ENCODE measurements at regions not wholly inside any gene's neighbourhood (a gene's known extent, or its start where the extent isn't known, plus 50 kb on each side); places are given as distances from the start of the nearest gene placed in this dataset.

DNA sequence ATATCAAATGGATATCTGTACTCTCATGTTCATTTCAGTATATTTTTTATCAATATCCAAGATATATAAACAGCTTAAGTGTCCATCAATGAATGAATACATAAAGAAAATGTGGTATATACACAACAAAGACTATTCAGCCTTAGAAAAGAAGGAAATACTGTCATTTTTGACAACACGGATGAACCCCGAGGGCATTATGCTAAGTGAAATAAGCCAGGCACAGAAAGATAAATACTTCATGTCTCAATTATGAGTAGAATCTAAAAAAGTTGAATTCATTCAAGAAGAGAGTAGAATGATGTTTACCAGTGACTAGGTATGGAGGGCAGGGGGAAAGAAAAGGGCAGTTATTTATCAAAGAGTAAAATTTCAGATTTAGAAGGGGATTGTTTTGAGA lies 949.8 kb upstream of the TYRP1 start:
- no peak for DNase-seq (ENCODE audit: low read depth)
- no peak overlapping the region for H3K4me3 ChIP-seq (ENCODE audit: low read length)
- TF ChIP-seq, protein P1, sequence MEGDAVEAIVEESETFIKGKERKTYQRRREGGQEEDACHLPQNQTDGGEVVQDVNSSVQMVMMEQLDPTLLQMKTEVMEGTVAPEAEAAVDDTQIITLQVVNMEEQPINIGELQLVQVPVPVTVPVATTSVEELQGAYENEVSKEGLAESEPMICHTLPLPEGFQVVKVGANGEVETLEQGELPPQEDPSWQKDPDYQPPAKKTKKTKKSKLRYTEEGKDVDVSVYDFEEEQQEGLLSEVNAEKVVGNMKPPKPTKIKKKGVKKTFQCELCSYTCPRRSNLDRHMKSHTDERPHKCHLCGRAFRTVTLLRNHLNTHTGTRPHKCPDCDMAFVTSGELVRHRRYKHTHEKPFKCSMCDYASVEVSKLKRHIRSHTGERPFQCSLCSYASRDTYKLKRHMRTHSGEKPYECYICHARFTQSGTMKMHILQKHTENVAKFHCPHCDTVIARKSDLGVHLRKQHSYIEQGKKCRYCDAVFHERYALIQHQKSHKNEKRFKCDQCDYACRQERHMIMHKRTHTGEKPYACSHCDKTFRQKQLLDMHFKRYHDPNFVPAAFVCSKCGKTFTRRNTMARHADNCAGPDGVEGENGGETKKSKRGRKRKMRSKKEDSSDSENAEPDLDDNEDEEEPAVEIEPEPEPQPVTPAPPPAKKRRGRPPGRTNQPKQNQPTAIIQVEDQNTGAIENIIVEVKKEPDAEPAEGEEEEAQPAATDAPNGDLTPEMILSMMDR (conservative IDR thresholded peaks at IDR 0.05; ENCODE audit: low read length): no peak

DNA sequence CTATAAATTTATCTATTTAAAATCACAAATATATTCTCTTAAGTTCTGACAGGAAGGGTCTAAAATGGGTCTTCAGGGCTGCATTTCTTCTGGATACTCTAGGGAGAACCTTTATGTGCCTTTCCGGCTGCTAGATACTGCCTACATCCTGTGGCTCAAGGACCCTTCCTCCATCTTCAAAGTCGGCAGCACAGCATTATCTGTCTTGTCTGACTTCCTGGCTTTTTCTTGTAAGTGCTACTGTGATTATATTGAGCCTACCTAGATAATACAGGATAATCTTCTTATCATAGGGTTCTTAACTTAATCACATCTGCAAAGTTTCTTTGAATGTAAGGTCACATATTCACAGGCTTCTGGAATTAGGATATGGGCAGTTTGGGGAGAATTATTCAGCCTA lies 943.8 kb upstream of the TYRP1 start:
- no peak for DNase-seq (ENCODE audit: low read depth)
- TF ChIP-seq, protein P1 (conservative IDR thresholded peaks at IDR 0.05; ENCODE audit: low read length): no peak
- H3K4me3 ChIP-seq (ENCODE audit: low read length): no peak overlapping the region

DNA sequence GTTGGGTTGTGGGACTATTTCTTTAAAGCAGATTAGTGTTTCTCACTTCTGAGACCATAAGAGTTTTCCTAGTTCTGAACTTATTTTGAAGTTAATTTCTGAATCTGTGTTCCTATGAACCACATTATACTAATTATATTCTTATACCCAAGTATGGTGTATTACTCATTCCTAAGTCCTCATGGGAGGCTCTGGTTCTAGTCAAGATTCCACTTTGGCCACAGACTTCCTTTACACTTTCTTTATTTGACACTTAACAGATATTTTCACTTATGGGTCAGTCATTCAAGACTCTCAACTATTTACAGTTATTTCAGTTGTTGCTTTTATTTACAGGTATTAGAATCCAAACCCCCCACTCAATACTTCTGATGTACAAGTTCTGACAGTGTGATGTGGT lies 937.2 kb upstream of the TYRP1 start:
- H3K4me3 ChIP-seq (ENCODE audit: low read length): no peak overlapping the region
- no peak for DNase-seq (ENCODE audit: low read depth)
- TF ChIP-seq, protein P1 (conservative IDR thresholded peaks at IDR 0.05; ENCODE audit: low read length): no peak

DNA sequence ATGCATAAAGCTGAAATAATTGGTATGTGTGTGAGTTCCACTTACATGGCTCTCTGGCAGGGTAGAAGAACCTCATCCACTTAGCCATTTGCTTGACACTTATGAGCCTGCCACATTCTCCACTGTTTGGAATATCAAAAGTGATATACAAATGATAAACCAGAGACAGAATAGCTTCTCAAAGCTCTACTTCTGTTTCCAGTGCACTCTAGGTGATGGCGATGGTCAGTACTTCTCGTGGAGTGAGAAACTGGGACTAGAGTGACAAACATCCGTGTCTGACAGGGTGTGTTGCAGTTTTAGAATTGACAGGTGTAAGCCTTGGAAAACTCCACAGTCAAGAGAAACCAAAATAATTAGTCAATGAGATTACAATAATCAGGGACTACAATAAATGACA lies 935.8 kb upstream of the TYRP1 start:
- no peak for DNase-seq (ENCODE audit: low read depth)
- H3K4me3 ChIP-seq (ENCODE audit: low read length): no peak overlapping the region
- TF ChIP-seq, protein P1 (conservative IDR thresholded peaks at IDR 0.05; ENCODE audit: low read length): no peak

DNA sequence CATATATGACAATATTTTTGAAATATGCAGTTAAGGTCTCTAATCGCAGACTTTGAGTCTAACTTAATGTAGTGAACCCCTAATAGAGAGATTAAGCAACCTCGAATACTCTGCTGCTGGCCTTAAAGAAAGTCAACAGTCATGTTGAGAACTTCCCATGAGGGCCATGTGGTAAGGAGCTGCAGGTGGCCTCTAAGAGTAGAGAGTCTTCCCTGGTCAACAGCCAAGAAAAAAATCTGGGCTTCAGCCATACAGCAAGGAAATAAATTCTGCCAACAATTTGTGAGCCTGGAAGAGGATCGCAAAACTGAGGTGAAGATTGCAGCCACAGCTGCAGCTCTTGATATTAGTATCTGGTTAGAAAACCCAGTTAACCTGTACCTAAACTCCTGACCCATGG lies 935.2 kb upstream of the TYRP1 start:
- TF ChIP-seq, protein P1 (conservative IDR thresholded peaks at IDR 0.05; ENCODE audit: low read length): no peak
- DNase-seq (ENCODE audit: low read depth): no peak
- H3K4me3 ChIP-seq (ENCODE audit: low read length): no peak overlapping the region

DNA sequence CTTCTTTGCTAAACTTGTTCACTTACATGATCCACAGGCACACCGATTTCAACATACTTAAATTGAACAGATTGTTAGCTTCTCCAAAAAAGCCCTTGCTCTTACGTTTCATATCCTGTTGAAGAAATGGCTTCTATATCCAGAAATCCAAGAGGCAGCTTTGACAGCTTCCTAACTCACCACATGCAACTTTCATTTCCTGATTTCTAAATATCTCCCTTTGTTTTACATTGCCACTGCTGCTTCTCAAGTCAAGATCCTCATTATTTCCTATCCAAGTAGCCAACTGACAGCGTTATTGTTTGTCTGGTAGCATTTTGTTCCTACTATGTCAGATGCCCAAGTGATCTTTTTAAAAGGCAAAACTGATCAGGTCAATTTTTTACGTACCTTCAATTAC lies 913.2 kb upstream of the TYRP1 start:
- H3K4me3 ChIP-seq (ENCODE audit: low read length): no peak overlapping the region
- no peak for DNase-seq (ENCODE audit: low read depth)
- TF ChIP-seq, protein P1 (conservative IDR thresholded peaks at IDR 0.05; ENCODE audit: low read length): no peak

DNA sequence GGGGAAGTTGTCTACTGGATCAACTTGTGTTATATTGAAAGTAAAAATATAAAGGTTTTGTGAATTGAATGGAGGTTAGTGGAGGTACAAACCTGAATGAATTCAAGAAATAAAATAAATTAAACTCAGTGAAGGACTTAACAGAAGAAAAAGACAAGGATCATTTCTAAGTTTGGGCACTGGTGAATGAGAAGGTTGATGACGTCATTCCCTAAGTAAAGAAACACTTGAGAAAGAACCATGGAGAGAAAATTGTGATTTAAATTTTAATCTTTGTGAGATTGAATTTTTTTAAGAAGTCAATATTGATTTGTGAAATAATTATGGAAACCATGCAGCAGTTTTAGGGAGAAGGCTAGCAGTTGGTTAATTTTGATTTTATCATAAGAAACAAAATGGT lies 900.3 kb upstream of the TYRP1 start:
- DNase-seq (ENCODE audit: low read depth): no peak
- H3K4me3 ChIP-seq (ENCODE audit: low read length): no peak overlapping the region
- TF ChIP-seq, protein P1 (conservative IDR thresholded peaks at IDR 0.05; ENCODE audit: low read length): no peak
